HG02610 (cell line): ENCODE measurements at regions not wholly inside any gene's neighbourhood (a gene's known extent, or its start where the extent isn't known, plus 50 kb on each side); places are given as distances from the start of the nearest gene placed in this dataset.
"Not testable (repeated sequence)": the region's sequence is repeated elsewhere in the genome, so short reads cannot be mapped to it uniquely, and the experiment has no call there.

Source experiments
- ATAC-seq: cut with Tn5 transposase; IDR thresholded peaks from one replicate; pipeline ENCODE4 v1.9.1; 2021; ENCODE audit warnings: mild to moderate bottlenecking, moderate library complexity; ENCODE audit not compliant: unreplicated experiment

GRCh38 chr10:36766940-36767339 lies 358.5 kb upstream of the ANKRD30A start:
- ATAC-seq = no peak

GRCh38 chr10:36766415-36766810 lies 359.0 kb upstream of the ANKRD30A start:
- no peak for ATAC-seq

GRCh38 chr10:36765782-36766414 lies 359.5 kb upstream of the ANKRD30A start:
- no peak for ATAC-seq

GRCh38 chr10:36764823-36765222 lies 360.6 kb upstream of the ANKRD30A start:
- no peak for ATAC-seq

GRCh38 chr10:36761121-36761520 lies 364.3 kb upstream of the ANKRD30A start:
- ATAC-seq = no peak

GRCh38 chr10:36759141-36759805 lies 366.1 kb upstream of the ANKRD30A start:
- ATAC-seq = no peak

GRCh38 chr10:36748128-36748871 lies 377.1 kb upstream of the ANKRD30A start:
- ATAC-seq = no peak

- no peak for ATAC-seq
Measured at GRCh38 chr10:36739884-36740445, 385.4 kb upstream of the ANKRD30A start.

- no peak for ATAC-seq
Measured at GRCh38 chr10:36738738-36739431, 386.5 kb upstream of the ANKRD30A start.

GRCh38 chr10:36736311-36736710 lies 389.1 kb upstream of the ANKRD30A start:
- ATAC-seq = no peak

GRCh38 chr10:36734590-36734989 lies 390.8 kb upstream of the ANKRD30A start:
- not testable (repeated sequence) for ATAC-seq

GRCh38 chr10:36730316-36730715 lies 395.1 kb upstream of the ANKRD30A start:
- no peak for ATAC-seq

GRCh38 chr10:36728626-36729025 lies 396.8 kb upstream of the ANKRD30A start:
- ATAC-seq = no peak

GRCh38 chr10:36725581-36726520 lies 399.5 kb upstream of the ANKRD30A start:
- ATAC-seq = no peak

- no peak for ATAC-seq
Measured at GRCh38 chr10:36722777-36723176, 402.6 kb upstream of the ANKRD30A start.

GRCh38 chr10:36721871-36722270 lies 403.5 kb upstream of the ANKRD30A start:
- ATAC-seq = no peak

- no peak for ATAC-seq
Measured at GRCh38 chr10:36720895-36721294, 404.5 kb upstream of the ANKRD30A start.

GRCh38 chr10:36717118-36717517 lies 408.3 kb upstream of the ANKRD30A start:
- no peak for ATAC-seq

GRCh38 chr10:36716291-36716690 lies 409.1 kb upstream of the ANKRD30A start:
- ATAC-seq = no peak

GRCh38 chr10:36712695-36713094 lies 412.7 kb upstream of the ANKRD30A start:
- no peak for ATAC-seq
